ENCODE measurements at regions not wholly inside any gene's neighbourhood (a gene's known extent, or its start where the extent isn't known, plus 50 kb on each side); places are given as distances from the start of the nearest gene placed in this dataset.
A peak's percentile ranks its signal among the peaks of the same experiment; 100 is the strongest.
"Not testable (repeated sequence)": the region's sequence is repeated elsewhere in the genome, so short reads cannot be mapped to it uniquely, and the experiment has no call there.

DNA sequence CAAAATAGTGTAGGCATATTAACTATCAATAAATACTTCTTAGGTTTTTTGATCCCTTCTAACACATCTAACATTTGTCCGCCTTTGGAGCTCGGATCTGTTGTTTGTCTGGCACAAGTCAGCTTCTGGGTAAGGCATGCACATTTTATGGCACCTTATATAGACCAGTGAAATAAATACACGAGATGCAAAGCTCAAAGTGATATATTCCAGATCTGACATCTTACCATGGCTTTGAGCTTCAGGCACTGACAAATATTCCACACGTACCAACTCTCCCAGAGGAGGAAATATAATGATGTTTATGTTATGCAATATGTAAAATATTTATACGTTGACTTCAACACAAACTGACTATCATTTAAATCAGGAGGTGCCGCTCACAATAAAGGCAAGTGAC, 430.1 kb upstream of the SMIM21 start:
- ATAC-seq = no peak
- no peak for DNase-seq

DNA sequence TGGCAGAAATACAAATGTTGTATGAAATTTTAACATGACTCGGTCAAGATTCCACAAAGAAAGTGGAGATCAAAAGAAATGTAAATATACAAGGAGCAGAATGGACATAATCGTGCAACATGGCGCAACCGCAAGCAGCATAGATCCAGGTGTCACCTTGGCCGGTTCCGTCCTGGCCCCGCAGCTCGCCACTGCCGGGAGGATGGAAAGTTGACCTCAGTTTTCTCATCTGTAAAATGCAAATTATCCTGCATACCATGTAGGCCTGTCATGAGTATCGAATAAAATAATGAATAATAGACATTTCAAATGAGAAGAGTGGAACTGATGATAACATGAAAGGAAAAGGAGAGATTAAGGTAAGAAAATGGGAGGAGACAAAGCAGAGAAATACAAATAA, 427.3 kb upstream of the SMIM21 start:
- no peak for ATAC-seq
- no peak for DNase-seq

DNA sequence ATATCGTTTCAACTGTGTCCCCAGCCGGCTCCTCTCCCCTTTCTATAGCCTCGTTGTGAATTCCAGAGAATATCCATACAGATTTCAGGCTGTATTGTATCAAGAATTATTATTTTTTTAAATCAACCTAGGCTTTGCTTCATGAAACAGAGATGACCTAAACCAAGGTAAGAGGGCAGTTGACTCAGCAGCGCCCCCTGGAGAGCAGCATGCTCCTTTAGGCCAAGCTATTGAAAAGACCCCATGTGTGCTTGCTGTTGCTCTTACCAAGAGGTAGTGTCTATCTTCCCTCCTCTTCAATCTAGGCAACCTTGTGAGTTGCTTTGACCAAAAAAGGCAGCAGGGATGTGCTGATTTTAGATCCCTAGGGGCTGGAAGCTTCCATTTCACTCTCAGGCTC, 426.7 kb upstream of the SMIM21 start:
- no peak for ATAC-seq
- DNase-seq = peak; percentile 19

DNA sequence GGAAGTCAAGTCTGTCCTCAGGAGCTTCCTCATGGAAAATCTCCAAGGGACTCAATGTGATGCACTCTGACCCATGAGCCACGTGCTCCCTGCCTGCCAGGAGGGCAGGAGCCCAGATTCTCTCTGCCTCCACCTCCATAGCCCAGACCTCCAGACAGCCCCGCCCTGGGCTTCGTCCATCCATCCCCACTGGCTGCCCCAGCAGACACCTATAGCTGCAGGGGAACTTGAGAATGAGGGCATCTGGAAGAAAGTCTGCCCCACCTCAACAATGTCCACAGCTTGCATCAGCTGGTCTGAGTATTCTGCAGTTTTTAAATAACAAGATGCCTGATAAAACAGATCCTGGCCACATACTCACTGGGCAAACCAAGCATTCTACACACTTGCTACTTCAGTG, 418.8 kb upstream of the SMIM21 start:
- ATAC-seq = no peak
- no peak for DNase-seq

DNA sequence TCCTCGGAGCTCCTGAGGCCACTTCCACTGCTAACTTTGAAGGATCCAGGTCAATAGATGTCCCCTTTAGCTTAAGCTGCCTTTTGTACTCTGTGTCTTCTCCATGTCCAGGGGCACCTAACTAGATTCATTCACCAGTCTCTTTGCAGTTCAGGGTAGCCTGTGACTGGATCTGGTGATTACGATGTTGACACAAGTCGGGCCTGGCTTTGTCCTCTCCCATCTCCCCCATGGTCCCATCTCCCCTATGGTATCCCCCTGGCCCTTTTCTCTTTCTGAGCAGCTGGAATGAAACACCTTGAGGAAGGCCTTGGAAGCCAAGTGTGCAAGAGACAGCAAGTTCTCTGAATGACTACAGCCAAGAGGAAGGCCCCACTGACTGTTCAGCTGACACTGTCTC, 417.9 kb upstream of the SMIM21 start:
- ATAC-seq = no peak
- DNase-seq = no peak

DNA sequence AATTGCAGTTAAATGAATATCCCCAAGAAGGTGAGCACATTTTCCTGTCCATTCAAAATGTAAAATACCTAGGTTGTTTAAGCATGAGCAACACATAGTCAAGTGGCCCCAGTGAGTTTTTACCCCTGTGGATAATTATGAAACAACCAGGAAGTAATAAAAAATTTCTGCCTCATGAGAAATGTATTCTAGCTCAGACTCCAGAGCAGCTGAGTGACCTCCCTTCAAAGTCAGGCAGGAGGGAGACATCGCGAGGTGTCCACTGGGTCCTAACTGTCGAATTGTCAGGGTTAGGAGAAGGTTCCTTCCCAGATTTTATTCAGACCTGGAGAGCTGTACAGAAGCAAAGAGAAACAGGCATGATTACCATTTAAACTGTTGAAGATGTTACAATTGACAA, 416.6 kb upstream of the SMIM21 start:
- ATAC-seq = no peak
- no peak for DNase-seq

DNA sequence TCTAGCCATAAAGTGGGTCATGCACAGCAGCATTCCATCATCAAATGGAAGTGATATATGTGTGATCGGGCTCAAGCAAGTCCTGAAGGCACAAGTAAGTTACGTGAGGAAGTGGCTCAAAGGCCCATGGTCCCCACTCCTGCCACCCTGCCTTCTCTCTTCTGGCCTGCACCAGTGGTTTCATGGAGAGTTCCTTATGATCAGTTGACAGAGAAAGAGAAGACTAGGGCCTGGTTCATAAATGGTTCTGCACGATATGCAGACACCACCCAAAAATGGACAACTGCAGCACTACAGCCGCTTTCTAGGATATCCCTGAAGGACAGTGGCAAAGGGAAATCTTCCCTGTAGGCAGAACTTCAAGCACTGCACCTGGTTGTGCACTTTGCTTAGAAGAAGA, 412.6 kb upstream of the SMIM21 start:
- no peak for DNase-seq
- no peak for ATAC-seq

DNA sequence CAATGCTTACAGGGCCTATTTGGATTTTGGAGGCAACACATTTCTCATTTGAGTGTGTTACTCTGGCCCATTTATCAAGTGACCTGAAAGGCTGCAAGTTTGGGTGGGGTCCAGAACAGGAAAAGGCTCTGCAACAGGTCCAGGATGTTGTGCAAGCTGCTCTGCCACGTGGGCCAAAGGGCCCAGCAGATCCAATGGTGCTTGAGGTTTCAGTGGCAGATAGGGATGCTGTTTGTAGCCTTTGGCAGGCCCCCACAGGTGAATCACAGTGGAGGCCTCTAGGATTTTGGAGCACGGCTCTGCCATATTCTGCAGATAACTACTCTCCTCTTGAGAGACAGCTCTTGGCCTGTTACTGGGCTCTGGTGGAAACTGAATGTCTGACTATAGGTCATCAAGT, 412.2 kb upstream of the SMIM21 start:
- ATAC-seq = not testable (repeated sequence)

DNA sequence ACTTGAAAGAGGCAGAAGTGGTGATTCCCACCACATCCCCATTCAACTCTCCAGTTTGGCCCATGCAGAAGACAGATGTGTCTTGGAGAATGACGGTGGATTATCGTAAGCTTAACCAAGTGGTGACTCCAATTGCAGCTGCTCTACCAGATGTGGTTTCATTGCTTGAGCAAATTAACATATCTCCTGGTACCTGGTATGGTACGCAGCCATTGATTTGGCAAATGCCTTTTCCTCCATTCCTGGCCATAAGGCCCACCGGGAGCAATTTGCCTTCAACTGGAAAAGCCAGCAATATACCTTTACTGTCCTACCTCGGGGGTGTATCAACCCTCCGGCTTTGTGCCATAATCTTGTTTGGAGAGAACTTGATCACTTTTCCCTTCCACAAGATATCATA, 411.5 kb upstream of the SMIM21 start:
- no peak for ATAC-seq
- no peak for DNase-seq

More for the DNA sequence above, 412.2 kb upstream of the SMIM21 start:
- not testable (repeated sequence) for DNase-seq

DNA sequence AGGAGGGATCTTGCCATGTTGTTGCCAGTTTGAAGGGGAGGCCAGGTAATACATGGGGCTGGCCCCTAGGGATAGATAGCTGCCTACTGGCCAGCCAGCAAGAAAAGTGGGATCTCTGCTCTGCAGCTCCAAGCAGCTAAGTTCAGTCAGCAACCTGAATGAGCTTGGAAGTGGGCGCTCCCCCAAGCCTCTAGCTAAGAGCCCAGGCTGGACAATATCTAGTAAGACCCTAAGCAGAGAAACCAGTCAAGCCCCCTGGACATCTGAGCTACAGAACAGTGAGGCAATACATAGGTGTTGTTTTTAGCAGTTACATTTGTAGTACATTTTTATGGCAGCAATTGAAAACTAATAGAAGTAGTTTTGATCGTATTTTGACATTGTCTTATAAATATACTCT, 409.8 kb upstream of the SMIM21 start:
- ATAC-seq = no peak
- DNase-seq = no peak

DNA sequence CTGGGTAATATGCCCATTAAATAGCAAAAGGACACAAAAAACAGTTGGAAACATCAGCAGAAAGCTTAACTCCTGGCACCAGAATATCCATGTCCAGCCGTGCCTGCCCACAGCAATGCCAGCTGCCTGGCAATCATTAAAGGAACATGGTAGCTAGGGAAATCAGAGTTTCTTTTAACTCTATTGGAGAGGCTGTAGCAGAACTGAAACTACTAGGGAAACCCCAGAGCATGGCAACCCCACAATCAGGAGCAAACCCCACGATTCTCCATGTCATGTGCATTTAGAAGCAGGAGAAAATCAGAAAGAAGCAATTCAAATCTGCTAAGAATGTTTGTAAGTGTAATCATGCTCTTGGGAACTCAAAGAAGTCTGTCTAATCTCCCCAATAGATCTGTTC, 409.0 kb upstream of the SMIM21 start:
- ATAC-seq = no peak
- no peak for DNase-seq

DNA sequence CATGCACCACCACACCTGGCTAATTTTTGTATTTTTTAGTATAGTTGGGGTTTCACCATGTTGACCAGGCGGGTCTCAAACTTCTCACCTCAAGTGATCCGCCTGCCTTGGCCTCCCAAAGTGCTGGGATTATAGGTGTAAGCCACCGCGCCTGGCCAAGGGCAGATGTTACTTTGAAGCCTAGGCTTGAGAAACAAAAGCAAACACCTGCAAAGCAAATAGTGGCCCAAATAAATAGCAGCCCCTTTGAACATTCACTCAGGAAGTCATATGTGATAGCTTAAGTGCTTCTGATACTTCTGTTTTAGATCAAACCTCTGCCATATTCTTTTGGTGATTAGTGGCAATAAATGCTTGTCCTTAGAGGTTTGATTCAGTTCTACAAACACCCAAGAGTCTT, 404.5 kb upstream of the SMIM21 start:
- DNase-seq (no peak), ATAC-seq (no peak)

DNA sequence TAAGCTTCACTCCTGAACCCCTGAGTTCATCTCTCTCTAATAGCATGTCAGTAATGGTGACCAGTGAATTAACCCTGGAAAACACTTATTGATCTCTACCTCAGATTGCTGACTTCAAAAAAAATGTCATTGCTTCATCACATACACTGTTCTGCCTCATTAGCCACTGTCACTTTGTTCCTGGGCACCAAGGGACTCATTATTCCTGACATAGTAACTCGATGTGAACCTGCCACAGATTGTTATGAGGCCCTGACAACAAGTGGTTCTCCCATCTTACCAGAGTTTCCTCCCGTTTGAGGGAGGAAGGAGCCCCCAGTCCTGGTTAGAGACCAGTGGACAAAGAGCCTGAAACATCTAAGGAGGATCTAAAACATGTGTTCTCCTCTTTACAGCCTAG, 403.3 kb upstream of the SMIM21 start:
- DNase-seq (no peak), ATAC-seq (no peak)

DNA sequence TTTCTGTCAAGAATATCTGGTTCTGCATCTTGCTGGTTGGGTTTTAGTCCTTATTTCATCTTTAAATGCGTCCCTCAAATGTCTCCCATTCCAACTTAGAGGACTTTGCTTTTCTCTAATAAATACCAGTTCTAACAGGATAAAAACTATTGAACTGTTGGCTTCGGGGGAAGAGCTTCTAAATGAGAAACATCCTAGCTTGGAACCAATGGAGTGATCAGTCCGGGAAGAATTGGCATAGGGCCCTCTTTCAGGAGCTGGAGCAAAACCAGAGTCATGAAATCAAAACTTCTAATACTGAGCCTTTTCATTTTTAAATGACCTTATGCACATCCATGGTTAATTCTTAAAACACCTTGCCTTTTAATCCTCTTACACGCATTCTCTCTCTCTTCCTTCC, 401.6 kb upstream of the SMIM21 start:
- no peak for DNase-seq
- no peak for ATAC-seq

DNA sequence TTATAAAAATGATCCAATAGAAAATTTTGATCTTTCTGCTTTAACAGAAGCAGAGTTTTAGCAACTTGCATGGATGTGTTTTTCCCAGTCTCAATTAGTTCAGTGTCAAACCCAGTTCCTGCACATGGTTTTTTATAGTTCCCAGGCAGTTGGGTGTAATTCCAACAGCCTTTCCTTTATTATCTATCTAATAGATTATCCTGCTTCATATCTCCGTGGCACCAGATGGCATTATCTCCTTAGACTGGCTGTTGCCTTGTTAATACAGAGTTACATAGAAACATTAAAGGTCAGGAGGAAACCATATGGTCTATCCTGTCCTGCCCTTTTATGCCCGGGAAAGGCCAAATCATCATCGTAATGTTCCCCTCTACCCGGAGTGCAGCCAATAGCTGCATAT, 400.9 kb upstream of the SMIM21 start:
- ATAC-seq (no peak), DNase-seq (no peak)

DNA sequence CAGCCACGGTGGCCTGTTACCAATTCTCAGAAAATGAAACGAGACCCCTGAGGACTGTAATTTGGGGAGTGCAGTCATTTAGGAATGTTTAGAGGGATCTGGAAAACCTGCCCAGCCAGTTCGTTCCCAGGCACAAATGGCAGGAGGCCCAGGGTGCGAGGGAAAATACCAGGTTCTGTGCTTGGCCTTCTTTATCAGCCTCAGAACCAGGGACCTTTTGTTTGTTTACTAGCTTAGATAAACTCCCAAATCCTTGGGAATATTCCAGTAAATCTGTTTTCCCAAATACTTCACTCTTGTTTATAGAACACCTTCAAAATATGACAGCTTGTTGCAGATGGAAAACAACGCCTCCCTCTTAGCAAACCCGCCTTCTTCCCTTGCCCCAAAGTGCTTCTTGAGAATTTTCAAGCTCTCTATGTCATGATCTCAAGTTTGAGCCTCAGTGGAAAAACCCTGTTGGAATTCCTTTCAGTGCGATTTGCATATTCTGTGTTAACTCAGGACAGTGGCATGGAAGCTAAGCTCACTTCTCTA, 400.3 kb upstream of the SMIM21 start:
- no peak for ATAC-seq

DNA sequence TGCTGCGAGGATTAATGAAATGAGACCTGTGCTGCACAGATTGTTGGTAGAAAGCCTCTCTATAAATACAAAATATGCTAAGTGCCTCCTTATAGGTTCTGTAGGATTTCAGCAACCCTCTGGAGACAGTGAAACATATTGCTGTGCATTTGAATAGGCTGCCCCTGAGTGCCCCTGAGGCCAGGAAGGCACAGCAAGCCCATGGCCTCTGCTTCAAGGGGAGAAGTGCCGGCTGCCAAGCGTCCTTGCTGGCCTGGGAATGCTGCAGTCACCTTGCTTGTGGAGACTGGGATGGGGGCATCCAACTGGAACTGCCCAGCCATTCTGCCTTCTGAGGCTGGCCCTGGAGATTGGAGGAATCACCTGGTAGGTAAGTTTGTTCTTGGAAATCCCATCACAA, 397.2 kb upstream of the SMIM21 start:
- no peak for ATAC-seq
- no peak for DNase-seq

More for the DNA sequence above, 400.3 kb upstream of the SMIM21 start:
- DNase-seq = no peak

DNA sequence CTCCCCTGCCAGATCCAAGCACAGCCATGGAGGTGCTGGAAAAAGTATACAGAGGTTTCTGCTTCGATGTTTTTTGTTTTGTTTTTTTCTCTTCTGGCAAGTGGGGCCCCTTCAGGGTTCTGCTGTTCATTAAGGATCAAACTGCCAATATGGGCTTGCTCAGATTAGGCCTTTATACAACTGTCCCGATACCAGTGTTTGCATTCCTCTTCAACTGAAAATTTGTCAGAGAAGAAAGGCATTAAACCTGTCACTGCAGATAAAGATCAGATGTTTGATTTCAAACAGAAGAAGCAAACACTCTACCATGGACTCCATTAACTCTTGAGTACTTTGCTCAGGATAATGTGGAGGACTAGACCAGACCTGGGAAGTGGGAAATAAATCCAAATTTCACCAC, 396.0 kb upstream of the SMIM21 start:
- DNase-seq (no peak), ATAC-seq (no peak)

DNA sequence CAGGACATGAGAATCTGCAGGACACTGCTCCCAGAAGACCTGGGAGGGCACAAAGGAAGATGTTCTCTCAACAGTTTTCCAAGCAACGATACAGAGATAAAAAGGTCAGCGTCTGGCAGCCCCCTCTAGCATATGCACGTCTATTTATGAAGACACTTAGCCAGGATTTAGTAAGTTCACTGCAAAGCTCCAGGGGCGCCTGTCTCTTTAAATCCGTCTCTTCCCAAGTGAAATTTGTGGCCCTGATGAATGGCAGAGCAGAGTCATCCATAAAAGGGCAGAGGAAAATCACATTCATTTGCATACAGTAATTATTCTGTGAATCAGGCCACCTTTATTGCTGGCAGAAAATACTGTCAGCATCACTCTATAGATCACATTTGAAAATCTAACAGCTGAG, 390.9 kb upstream of the SMIM21 start:
- ATAC-seq (no peak), DNase-seq (no peak)

DNA sequence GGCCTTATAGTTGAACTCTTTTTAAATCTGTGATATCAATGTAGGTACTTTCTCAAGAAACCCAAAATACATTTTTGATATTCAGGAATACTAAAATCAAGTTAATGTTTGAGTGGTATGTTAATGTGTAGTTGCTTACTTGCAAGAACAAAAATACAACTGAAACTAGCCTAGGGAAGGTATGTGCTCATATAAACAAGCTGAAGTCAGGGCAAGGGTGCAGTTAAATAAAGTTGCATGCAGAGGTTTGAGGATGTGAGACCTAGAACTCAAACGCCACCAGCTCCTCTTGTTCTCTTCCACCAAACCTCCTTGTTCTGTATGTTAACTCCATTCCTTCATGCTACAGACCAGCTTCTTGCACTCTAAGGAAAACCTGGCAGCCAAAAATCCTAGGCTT, 388.3 kb upstream of the SMIM21 start:
- ATAC-seq = no peak

DNA sequence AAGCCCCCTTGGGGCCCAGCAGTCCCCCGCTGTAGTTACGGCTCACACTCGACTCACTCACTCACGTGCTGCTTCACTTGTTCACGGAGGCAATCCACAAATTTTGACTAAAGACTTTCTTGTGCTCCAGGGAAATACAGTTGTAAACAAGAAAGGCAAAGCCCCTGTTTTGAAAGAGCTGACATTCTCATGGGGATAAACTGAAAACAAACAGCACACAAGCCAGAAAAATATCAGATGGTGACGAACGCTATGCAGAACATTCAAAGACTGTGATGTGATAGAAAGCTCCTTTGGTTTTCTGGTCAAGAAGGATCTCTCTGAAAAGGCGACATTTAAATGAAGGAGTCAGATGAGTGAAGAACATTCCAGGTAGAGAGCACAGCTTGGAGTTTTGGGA, 385.3 kb upstream of the SMIM21 start:
- DNase-seq (no peak), ATAC-seq (no peak)

More for the DNA sequence above, 388.3 kb upstream of the SMIM21 start:
- DNase-seq = no peak

DNA sequence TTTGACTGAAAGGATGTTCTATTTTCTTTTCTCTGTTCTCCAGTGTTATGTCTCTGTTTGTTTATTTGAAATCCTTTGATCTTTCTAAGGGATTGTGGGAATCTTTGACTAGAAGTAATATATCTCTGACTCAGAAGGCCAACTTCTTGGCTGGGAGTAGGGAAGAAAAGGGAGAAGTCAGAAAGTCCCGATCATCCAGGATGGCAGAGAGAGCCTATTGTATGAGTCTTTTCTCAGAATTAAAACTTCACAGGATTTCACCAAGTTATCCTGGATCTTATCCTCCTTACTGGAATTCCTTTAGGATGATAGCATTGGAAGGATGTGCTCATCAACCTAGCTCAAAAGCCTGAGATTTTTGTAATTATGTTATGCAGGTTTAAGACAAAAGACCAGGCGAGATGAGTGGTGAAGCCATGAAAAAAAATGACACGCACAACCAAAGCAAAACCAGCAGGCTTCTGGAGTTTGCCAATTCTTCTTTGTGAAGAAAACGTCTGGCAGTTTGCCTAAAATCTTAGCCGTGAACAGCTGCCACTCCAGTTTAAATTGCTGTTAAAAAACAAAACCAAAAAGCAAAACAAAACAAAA, 383.6 kb upstream of the SMIM21 start:
- no peak for ATAC-seq
- DNase-seq = no peak

DNA sequence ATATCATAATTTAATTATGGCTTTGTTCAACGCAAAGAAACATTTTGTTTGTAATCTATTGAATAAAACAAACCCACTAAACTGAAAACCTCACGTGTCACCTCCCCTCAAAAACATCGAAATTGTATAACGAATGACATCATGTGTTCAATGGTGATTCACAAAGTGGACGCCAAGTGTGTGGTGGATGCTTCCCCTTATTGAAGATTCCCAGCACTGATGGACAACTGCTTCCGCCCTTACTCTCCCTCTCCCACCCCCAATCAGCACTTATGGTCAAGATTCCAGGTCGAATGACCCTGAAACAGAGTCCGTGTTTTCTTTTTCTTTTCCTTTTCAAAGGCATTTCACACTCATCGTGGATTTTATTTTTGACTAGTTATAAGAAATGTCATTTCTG, 383.0 kb upstream of the SMIM21 start:
- no peak for ATAC-seq
- DNase-seq = no peak

DNA sequence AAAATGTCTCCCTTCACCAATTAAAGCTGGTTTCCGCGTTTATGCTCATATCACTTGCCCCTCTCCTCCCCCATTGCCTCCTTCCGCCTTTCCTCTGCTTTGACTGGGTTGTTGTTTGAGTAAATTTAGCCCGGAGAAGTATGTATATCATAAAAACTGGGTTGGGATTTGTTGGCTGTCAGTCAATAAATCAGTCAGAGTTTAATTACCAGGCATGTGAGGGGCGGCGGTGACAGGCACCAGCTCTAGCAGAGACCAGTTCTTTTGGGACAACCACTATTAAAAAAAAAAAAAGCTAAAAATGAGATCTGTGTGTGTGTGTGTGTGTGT, 382.4 kb upstream of the SMIM21 start:
- ATAC-seq (no peak), DNase-seq (no peak)

All from stimulated activated naive CD8-positive, alpha-beta T cell treated with anti-CD3 and anti-CD28 coated beads, Interleukin-15, Interleukin-2, amounts not matched to agents 100 U/mL and 50 U/mL, for 24 hours (primary cell).